ENCODE measurements at regions not wholly inside any gene's neighbourhood (a gene's known extent, or its start where the extent isn't known, plus 50 kb on each side); places are given as distances from the start of the nearest gene placed in this dataset.

GRCh38 chr1:191913260-191913977, 244.8 kb upstream of the RGS18 start:
- H3K27ac Mint-ChIP-seq = no peak overlapping the region
- H3K36me3 Mint-ChIP-seq = no peaks in the 10 kb centered on the region
- no peaks in the 10 kb centered on the region for H3K4me1 Mint-ChIP-seq
- ATAC-seq = no peak
- no peak for DNase-seq
- no peaks in the 10 kb centered on the region for H3K27me3 Mint-ChIP-seq
- no peak overlapping the region for H3K4me3 Mint-ChIP-seq
- POLR2A ChIA-PET = no interaction called here
- H3K9me3 Mint-ChIP-seq = peaks cover 0 to 15% (median 4%) of the 10 kb centered on the region in 9 donors

- H3K4me1 Mint-ChIP-seq = no peaks in the 10 kb centered on the region
- H3K4me3 Mint-ChIP-seq = no peak overlapping the region
- no peaks in the 10 kb centered on the region for H3K27me3 Mint-ChIP-seq
- H3K27ac Mint-ChIP-seq = no peak overlapping the region
- peaks cover 9 to 35% (median 17%) of the 10 kb centered on the region in 9 donors for H3K9me3 Mint-ChIP-seq
- POLR2A ChIA-PET = no interaction called here
- peaks cover 0 to 6% (median 0%) of the 10 kb centered on the region in 3 donors for H3K36me3 Mint-ChIP-seq
- DNase-seq = no peak
- ATAC-seq = no peak
Observed at GRCh38 chr1:191929383-191929782, 228.9 kb upstream of the RGS18 start.

- no peaks in the 10 kb centered on the region for H3K27me3 Mint-ChIP-seq
- ATAC-seq = no peak
- H3K4me1 Mint-ChIP-seq = no peaks in the 10 kb centered on the region
- H3K27ac Mint-ChIP-seq = no peak overlapping the region
- POLR2A ChIA-PET = no interaction called here
- no peak overlapping the region for H3K4me3 Mint-ChIP-seq
- H3K36me3 Mint-ChIP-seq = no peaks in the 10 kb centered on the region
- peaks cover 0 to 18% (median 2%) of the 10 kb centered on the region in 9 donors for H3K9me3 Mint-ChIP-seq
- no peak for DNase-seq
Observed at GRCh38 chr1:191943684-191944083, 214.6 kb upstream of the RGS18 start.

GRCh38 chr1:191953526-191953925, 204.7 kb upstream of the RGS18 start:
- POLR2A ChIA-PET = no interaction called here
- peaks cover 0 to 11% (median 0%) of the 10 kb centered on the region in 9 donors for H3K9me3 Mint-ChIP-seq

GRCh38 chr1:191959856-191960255, 198.4 kb upstream of the RGS18 start:
- no peak for DNase-seq
- Mint-ChIP-seq H3K9me3 (peaks cover 0 to 8% (median 0%) of the 10 kb centered on the region in 9 donors), H3K4me1 (peaks cover 0 to 3% (median 0%) of the 10 kb centered on the region in 4 donors), H3K27ac (no peak overlapping the region), H3K27me3 (no peaks in the 10 kb centered on the region), H3K36me3 (no peaks in the 10 kb centered on the region), H3K4me3 (no peak overlapping the region)
- POLR2A ChIA-PET = no interaction called here
- no peak for ATAC-seq

More at GRCh38 chr1:191953526-191953925, 204.7 kb upstream of the RGS18 start:
- Mint-ChIP-seq H3K36me3 (no peaks in the 10 kb centered on the region), H3K27ac (no peak overlapping the region), H3K4me1 (no peaks in the 10 kb centered on the region), H3K27me3 (peaks cover 0 to 1% (median 0%) of the 10 kb centered on the region in 5 donors), H3K4me3 (no peak overlapping the region)
- DNase-seq (no peak), ATAC-seq (no peak)

GRCh38 chr1:191963286-191963685, 195.0 kb upstream of the RGS18 start:
- ATAC-seq (no peak), DNase-seq (no peak)
- Mint-ChIP-seq H3K9me3 (peaks cover 0 to 4% (median 0%) of the 10 kb centered on the region in 9 donors), H3K4me1 (peaks cover 0 to 3% (median 0%) of the 10 kb centered on the region in 4 donors), H3K4me3 (no peak overlapping the region), H3K27ac (no peak overlapping the region), H3K36me3 (no peaks in the 10 kb centered on the region), H3K27me3 (no peaks in the 10 kb centered on the region)
- POLR2A ChIA-PET = no interaction called here

- DNase-seq = no peak
- peaks cover 0 to 3% (median 0%) of the 10 kb centered on the region in 4 donors for H3K4me1 Mint-ChIP-seq
- H3K27me3 Mint-ChIP-seq = no peaks in the 10 kb centered on the region
- no peaks in the 10 kb centered on the region for H3K36me3 Mint-ChIP-seq
- ATAC-seq = no peak
- no peak overlapping the region for H3K27ac Mint-ChIP-seq
- POLR2A ChIA-PET = no interaction called here
- no peak overlapping the region for H3K4me3 Mint-ChIP-seq
- peaks cover 0 to 4% (median 0%) of the 10 kb centered on the region in 9 donors for H3K9me3 Mint-ChIP-seq
Observed at GRCh38 chr1:191963781-191964455, 194.3 kb upstream of the RGS18 start.

- H3K9me3 Mint-ChIP-seq = peaks cover 0 to 14% (median 2%) of the 10 kb centered on the region in 9 donors
- ATAC-seq (no peak), DNase-seq (no peak)
- H3K4me3 Mint-ChIP-seq = no peak overlapping the region
- H3K36me3 Mint-ChIP-seq = no peaks in the 10 kb centered on the region
- no peak overlapping the region for H3K27ac Mint-ChIP-seq
- peaks cover 0 to 1% (median 0%) of the 10 kb centered on the region in 5 donors for H3K27me3 Mint-ChIP-seq
- POLR2A ChIA-PET = no interaction called here
- H3K4me1 Mint-ChIP-seq = no peaks in the 10 kb centered on the region
Observed at GRCh38 chr1:191969290-191969689, 189.0 kb upstream of the RGS18 start.

- ATAC-seq (no peak), DNase-seq (no peak)
- peaks cover 0 to 1% (median 0%) of the 10 kb centered on the region in 5 donors for H3K27me3 Mint-ChIP-seq
- H3K36me3 Mint-ChIP-seq = no peaks in the 10 kb centered on the region
- H3K4me3 Mint-ChIP-seq = no peak overlapping the region
- no peaks in the 10 kb centered on the region for H3K4me1 Mint-ChIP-seq
- POLR2A ChIA-PET = no interaction called here
- H3K27ac Mint-ChIP-seq = no peak overlapping the region
- H3K9me3 Mint-ChIP-seq = peaks cover 0 to 14% (median 4%) of the 10 kb centered on the region in 9 donors
Observed at GRCh38 chr1:191970116-191970515, 188.1 kb upstream of the RGS18 start.

GRCh38 chr1:191971447-191971846, 186.8 kb upstream of the RGS18 start:
- POLR2A ChIA-PET = no interaction called here
- ATAC-seq (no peak), DNase-seq (no peak)
- Mint-ChIP-seq H3K4me1 (no peaks in the 10 kb centered on the region), H3K27ac (no peak overlapping the region), H3K36me3 (no peaks in the 10 kb centered on the region), H3K27me3 (peaks cover 0 to 1% (median 0%) of the 10 kb centered on the region in 5 donors), H3K4me3 (no peak overlapping the region), H3K9me3 (peaks cover 0 to 18% (median 4%) of the 10 kb centered on the region in 9 donors)

- no peak overlapping the region for H3K4me3 Mint-ChIP-seq
- no peaks in the 10 kb centered on the region for H3K36me3 Mint-ChIP-seq
- no peaks in the 10 kb centered on the region for H3K4me1 Mint-ChIP-seq
- H3K27ac Mint-ChIP-seq = no peak overlapping the region
- peaks cover 0 to 1% (median 0%) of the 10 kb centered on the region in 5 donors for H3K27me3 Mint-ChIP-seq
- DNase-seq = no peak
- POLR2A ChIA-PET = no interaction called here
- no peak for ATAC-seq
- H3K9me3 Mint-ChIP-seq = peaks cover 0 to 20% (median 4%) of the 10 kb centered on the region in 9 donors
Observed at GRCh38 chr1:191974004-191974403, 184.3 kb upstream of the RGS18 start.

GRCh38 chr1:191977874-191978506, 180.3 kb upstream of the RGS18 start:
- Mint-ChIP-seq H3K27me3 (no peaks in the 10 kb centered on the region), H3K36me3 (no peaks in the 10 kb centered on the region), H3K4me1 (no peaks in the 10 kb centered on the region), H3K4me3 (no peak overlapping the region), H3K9me3 (peaks cover 2 to 25% (median 16%) of the 10 kb centered on the region in 9 donors), H3K27ac (no peak overlapping the region)
- DNase-seq = no peak
- ATAC-seq = no peak
- POLR2A ChIA-PET = no interaction called here

GRCh38 chr1:191984856-191985255, 173.4 kb upstream of the RGS18 start:
- no peaks in the 10 kb centered on the region for H3K27me3 Mint-ChIP-seq
- peaks cover 4 to 50% (median 17%) of the 10 kb centered on the region in 9 donors for H3K9me3 Mint-ChIP-seq
- peaks cover 0 to 4% (median 2%) of the 10 kb centered on the region in 3 donors for H3K36me3 Mint-ChIP-seq
- DNase-seq (no peak), ATAC-seq (no peak)
- H3K4me3 Mint-ChIP-seq = no peak overlapping the region
- POLR2A ChIA-PET = no interaction called here
- H3K27ac Mint-ChIP-seq = no peak overlapping the region
- H3K4me1 Mint-ChIP-seq = no peaks in the 10 kb centered on the region
